Raji (cell line): ENCODE measurements at regions not wholly inside any gene's neighbourhood (a gene's known extent, or its start where the extent isn't known, plus 50 kb on each side); places are given as distances from the start of the nearest gene placed in this dataset.

Source experiments
- POLR2A ChIP-seq: IDR thresholded peaks from 2 replicates; pipeline ENCODE4 v1.6.1; 2011; ENCODE audit warnings: low read depth, low read length, control low read depth; ENCODE audit not compliant: insufficient read depth

DNA sequence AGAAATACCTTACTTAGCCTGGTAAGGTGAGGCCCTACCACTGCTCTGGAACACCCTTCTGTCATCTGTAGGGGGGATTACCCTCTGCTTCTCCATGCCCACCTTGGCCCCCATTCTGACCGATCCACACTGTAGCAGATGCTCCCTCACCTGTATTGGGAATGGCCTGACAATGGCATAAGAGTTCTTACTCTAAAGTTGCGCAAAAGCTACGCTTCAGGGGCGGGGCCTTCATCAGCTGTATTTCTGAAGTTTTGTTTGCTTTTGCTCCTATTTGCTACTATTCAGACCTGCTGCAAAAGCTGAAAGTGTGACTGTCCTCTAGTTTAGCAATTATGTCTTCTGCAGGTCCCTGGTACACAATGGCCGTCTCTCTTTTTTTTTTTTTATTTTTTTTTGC lies 252.6 kb downstream of the TLE3 start:
- TF ChIP-seq POLR2A = no peak

DNA sequence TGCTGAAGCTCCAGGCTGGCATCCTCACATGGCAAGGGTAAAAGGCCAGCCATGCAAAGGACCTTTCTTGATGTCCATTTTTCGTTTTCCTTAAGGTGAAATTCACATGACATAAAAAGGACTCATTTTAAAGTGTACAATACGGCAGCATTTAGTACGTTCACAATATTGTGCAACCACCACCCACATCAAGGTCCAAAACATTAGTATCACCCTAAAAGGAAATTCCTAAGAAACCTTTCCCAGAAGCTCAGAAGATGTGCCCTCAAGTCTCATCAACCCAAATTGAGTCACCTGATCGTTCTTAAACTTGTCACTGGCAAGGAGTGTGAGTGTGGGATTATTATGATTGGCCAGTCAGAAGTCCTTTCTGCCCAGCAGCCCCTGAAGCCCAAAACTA lies 250.1 kb downstream of the TLE3 start:
- no peak for TF ChIP-seq POLR2A

DNA sequence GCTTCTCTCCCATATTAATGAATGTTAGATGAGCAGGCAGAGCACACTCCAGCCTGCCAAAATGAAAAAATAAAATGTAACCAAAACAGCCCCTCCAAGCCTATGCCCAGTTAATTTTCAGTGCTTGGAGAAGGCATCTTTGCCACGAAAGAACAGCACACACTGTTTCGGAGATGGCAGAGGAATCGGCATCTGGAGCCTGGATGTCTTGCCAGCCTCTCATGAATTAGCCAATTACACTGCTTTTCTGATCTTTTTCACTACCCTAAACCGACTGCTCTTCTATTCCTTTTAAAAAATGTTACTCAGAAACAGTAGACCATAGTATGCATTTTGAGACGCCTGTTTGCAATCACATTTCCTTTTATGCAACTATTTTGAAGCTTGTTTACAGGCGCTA lies 249.6 kb downstream of the TLE3 start:
- no peak for TF ChIP-seq POLR2A

DNA sequence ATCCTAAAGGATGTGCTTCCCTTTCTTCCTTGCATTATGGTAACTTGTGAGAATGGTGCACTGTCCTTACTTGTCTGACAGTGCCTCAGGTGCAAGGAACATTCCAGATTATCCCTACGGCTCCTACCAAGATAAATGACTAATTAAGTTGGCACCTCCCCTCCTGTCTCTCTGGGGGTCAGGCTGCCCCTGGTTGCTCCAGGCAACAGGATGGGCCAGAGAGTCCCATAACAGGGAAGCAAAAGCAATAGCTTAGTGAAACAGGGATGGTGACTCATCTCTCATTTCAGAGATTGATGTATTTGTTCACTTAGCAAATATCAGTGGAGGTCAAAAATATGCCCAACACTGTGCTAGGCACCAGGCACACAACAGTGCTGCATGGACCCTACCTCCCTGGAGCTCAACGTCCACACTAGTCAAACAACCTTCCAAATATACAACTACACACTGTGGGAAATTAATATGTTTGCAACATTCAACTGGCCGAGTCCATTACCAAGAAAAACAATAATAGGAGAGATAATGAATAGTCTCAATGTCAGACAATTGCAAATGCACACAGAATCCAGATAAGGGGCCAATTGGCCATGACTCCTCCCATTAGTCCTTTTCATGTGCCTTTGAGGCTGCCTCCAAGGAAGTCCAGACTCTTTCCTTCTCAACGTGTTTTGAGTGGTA lies 249.0 kb downstream of the TLE3 start:
- TF ChIP-seq POLR2A = no peak

DNA sequence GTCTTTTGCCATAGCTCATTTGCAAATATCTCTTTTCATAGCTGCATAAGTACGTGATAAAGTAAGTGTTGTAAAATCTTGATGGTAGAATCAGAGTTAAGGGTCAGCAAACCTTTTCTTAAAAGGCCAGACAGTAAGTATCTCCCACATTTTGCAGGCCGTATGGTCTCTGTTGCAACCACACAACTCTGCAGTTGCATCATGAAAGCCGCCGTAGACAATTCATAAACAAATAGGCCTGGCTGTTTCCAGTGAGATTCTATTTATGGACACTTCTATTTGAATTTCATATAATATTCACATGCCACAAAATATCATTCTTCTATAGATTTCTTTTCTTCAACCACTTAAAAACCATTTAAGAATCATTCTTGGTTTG lies 248.5 kb downstream of the TLE3 start:
- no peak for TF ChIP-seq POLR2A

DNA sequence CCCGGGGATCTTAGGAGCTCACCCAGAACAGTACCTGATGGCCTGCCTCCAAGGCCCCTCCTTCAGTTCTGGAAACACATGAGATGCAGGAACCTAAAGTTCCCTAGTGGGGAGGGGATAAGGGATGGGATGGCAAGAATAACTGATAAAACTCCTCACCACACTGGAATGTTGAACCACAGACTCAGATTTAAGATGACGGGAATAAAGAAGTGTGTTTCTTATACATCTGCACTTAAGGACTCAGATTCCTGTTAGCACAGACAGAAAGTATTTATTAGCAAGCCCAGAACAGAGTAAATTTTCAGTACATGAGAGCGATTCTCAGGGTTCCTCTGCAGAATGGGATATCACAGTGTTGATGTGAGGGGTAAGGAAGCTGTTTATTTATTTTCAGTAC lies 245.2 kb downstream of the TLE3 start:
- TF ChIP-seq POLR2A = no peak

DNA sequence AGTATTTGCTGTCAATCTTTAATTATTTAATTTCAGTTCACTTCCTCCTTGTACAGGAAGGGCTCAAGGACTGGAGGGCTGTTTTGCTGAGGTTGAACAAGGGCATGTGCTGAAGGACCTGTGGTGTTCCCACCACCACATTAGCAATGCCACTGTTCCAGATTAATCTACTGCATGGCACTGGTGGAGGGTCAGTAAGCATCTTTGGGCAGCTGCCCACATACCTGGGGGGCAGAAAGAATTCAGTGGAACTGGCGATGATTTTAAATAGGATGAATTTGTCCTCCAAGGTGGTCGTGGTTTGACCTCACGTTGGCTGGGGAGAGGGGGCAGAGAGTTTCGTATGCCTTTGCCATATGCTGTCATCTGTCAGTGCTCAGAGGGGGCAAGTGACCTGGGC lies 244.8 kb downstream of the TLE3 start:
- no peak for TF ChIP-seq POLR2A

DNA sequence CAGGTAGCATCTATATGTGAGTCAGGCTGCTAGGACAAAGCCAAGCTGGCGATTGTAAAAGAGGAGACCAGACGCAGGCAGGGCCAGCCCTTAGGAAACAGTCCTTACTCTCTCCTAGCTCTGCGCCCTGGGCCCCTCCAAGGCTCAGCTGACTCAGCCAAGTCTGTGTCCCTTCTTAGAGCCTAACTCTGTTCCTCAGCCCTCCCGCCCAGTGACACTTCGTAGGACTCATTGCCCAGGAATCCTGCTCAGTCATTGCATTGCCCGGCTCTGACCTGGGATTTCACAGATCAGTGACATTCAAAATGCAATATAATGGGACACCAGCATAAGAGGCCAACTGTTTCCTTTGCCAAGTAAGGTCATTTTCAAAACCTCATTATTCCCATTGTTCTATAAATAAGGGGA lies 244.2 kb downstream of the TLE3 start:
- no peak for TF ChIP-seq POLR2A

DNA sequence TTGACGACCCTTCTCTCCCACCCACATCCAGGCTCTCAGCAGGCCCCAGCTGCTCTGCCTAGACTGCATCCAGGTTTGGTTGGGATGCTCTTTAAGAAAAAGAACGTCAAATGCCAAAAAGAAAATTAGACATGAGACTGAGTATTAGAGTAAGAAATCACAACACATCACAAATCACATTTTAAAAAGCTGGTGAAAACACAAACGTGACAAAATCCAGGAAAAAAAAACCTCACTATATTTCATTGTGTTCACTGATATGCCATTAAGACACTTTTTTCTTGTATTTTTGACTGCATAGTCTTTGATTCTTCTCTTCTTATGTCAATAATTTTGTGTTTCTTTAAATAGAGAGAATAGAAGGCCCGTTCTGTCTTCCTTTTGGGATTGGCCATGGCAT lies 243.7 kb downstream of the TLE3 start:
- no peak for TF ChIP-seq POLR2A

DNA sequence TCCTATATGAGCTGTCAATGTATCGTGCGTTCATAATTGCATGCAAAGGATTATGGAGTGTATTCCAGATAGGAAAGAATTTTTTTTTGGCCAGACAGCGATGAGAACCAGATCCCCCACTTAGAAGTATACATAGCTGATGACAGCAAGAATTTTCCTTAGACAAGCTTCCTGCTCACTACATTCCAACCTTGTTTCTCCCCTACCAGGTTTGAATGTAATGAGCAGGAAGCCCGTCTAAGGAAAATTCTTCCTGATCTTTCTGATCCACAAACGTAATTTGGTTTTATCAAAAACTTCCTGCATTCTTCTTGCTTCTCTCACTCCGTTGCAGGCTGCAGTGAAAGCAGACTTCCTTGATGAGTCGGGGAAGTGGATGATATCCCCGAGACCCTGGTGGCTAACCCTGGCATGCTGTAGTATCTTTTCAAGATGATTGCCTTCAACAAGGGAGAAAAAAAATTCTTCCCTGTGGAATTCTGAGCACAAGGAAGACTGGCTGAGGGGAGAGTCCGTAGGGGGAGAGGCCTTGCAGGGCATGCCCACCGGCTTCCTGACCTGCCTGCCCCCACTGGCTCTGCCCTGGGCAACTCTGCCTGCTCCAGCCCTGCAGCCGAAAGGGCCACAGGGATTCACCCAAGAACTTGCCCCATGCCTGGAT lies 243.1 kb downstream of the TLE3 start:
- no peak for TF ChIP-seq POLR2A

DNA sequence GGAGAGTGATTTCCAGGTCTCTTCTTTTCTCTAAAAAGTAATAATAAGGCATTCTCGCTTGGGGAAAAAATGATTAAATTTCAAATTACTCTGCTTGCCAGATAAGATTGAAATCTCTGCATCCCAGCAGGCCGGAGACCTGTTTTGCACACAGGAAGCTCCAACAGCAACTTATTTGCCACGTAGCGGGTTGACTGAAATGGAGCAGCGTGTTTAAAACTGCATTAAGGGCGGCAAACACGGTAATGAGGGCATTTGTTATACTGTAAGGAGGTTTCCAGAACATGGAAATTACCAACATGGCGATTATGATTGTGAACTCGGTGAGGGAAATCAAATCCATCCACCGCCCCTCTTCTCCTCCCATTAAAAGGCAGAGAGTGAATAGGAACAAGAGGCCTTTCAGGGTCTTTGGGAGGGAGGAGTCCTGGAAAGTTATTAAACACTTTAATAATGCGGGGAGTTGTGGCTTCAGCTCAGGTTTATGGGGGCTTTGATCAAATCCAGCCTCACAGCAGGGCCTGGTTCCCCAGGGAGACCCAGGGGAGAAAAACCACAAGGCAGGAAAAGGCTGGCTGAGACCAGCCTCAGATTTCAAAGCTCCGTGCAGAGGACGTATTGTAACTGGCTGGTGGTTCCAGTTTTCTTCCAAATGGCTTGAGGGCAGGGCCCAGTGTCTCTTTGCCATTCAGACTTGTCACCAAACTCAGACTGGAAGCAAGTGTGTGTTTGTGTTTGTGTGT lies 242.3 kb downstream of the TLE3 start:
- TF ChIP-seq POLR2A = no peak

DNA sequence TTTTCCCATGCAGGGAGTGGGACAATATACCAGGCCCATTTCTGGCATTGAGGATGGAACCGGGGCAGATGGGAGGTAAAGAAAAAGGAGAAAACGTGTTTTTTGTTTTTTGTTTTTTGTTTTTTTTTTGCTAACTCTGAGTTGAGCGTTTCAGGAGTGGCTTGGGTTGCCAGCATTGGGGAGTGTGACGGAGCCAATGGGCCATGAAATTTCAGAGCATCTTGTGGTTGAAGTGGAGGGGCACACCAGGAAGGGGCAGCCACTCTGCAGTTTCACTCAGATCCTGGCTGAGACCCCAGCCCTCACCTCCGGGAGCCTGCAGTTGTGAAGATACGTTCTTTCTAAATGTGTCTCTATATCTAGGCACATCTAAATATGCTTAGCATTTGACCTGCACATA lies 240.5 kb downstream of the TLE3 start:
- no peak for TF ChIP-seq POLR2A

DNA sequence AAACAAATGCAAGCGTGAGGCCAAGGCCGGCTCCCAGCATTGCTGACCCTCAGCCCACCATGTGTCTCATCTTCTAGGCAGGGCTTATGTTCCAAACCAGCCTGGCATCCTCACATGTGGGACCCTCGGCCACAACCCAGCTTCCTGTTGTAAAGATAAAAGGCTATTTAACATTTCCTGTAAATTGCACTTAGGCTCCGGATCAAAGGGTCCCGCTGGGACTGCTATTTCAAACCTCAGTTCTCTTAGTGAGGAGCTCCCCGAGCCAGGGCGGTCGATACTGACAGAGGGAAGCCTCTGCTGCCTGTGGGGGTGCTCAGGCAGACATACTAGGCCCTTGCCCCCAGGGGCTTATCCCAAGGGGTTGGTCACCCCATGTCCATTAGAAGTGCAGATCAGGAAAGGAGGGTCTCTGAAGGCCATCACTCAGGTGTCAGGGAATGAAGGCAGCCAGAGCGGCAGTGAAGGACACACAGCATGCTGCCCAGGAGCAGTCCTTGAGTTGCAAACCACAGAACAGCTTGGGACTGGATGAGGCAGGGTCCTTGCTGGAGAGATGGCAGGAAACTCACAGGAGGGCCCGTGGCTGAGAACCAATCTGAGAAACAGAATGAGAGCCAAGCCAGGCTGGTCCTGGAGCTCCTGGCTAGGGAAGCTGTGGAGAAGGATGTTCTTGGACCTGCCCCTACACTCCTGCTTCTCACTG lies 239.9 kb downstream of the TLE3 start:
- TF ChIP-seq POLR2A = no peak

DNA sequence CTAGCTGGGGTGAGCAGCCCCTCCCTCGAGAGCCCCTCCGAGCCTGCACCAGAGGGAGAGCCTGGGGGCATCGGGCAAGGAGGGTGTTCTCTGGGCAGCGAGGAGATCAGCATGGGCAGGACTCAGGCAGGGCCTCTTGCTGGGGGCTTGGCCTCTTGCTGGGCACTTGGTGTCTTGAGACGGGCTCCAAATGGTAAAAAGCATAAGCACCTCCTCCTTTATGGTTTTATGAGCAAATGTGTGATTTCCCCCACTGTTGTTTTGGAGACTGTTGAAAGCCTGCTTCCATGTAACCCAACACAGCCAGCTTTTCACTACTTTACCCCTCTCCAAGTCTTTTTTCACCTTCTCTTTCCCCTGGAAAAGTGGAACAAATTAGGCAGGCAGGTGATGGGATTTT lies 239.3 kb downstream of the TLE3 start:
- TF ChIP-seq POLR2A = no peak

DNA sequence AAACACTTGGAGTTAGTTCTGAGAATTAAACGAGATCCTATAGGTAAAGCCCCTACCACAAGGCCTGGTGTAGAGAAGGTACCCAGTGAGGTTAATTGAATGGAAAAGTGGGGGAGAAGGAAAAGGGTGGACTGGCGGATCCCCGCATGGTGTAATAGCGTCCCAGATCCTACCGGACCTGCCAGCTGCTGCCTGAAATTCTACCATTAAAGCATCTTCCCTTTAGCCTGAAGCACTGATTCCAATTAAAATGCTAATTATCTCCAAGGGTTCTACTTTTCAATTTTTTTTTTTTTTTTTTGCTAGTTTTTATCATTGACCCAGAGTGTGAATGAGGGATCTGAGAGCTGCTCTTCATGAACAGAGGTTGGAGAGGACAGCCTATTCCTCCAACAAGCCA lies 237.9 kb downstream of the TLE3 start:
- no peak for TF ChIP-seq POLR2A

DNA sequence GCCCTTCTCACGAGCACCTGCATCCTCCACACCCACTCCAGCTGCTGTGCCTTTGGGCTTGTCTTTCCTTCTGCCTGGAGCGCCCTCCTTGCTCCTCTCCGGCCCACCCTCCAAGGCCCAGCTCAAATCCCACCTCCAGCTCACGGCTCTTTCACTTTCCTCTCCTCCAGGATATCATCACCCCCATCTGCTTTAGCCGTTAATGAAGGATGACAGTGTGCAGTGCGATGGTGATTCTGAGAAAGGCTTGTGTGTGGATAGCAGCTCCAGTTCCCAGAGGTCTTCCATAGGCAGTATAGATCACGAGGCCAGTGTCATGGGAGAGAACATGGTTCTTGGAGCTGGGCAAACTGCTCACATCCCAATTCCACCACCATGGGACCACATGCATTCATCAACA lies 237.4 kb downstream of the TLE3 start:
- TF ChIP-seq POLR2A = no peak
